Fibroblast of the aortic adventitia (primary cell): ENCODE measurements at regions not wholly inside any gene's neighbourhood (a gene's known extent, or its start where the extent isn't known, plus 50 kb on each side); places are given as distances from the start of the nearest gene placed in this dataset.
"Not testable (repeated sequence)": the region's sequence is repeated elsewhere in the genome, so short reads cannot be mapped to it uniquely, and the experiment has no call there.

ENCODE experiments used
- DNase-seq: peaks from one replicate; pipeline ENCODE4 v3.0.0-alpha.2; 2010; ENCODE audit warnings: low read depth
- H3K4me3 ChIP-seq: 2 replicates; pipeline ENCODE4 v1.5.1; 2011; ENCODE audit warnings: low read depth, mild to moderate bottlenecking, control low read depth, low read length, moderate library complexity
- CTCF ChIP-seq: IDR thresholded peaks from 2 replicates; pipeline ENCODE4 v1.5.1; 2011; ENCODE audit warnings: mild to moderate bottlenecking, low read length, control low read depth, inconsistent platforms; ENCODE audit not compliant: insufficient read depth

GRCh38 chr11:13215149-13215548 lies 62.4 kb upstream of the BMAL1 start:
- DNase-seq = peak; percentile 48
- no peak for TF ChIP-seq CTCF
- H3K4me3 ChIP-seq = no peak overlapping the region

- no peak overlapping the region for H3K4me3 ChIP-seq
- no peak for TF ChIP-seq CTCF
- peak; percentile 89 for DNase-seq
These were observed 61.4 kb upstream of the BMAL1 start for GRCh38 chr11:13216019-13216710.

- no peak for TF ChIP-seq CTCF
- no peak overlapping the region for H3K4me3 ChIP-seq
- no peak for DNase-seq
These were observed 60.9 kb upstream of the BMAL1 start for GRCh38 chr11:13216711-13217075.

- not testable (repeated sequence) for H3K4me3 ChIP-seq, DNase-seq
These were observed 58.9 kb upstream of the BMAL1 start for GRCh38 chr11:13218685-13219084.

GRCh38 chr11:13220148-13220547 lies 57.4 kb upstream of the BMAL1 start:
- no peak for DNase-seq
- TF ChIP-seq CTCF = no peak

GRCh38 chr11:13221722-13222121 lies 55.9 kb upstream of the BMAL1 start:
- H3K4me3 ChIP-seq = no peak overlapping the region
- TF ChIP-seq CTCF = no peak
- no peak for DNase-seq

More at GRCh38 chr11:13220148-13220547, 57.4 kb upstream of the BMAL1 start:
- H3K4me3 ChIP-seq = no peak overlapping the region

GRCh38 chr11:13222285-13222684 lies 55.3 kb upstream of the BMAL1 start:
- no peak overlapping the region for H3K4me3 ChIP-seq
- no peak for TF ChIP-seq CTCF
- DNase-seq = no peak
